Activated CD4-positive, alpha-beta T cell treated with anti-CD3 and anti-CD28 coated beads, Interleukin-10, Interleukin-2, amounts not matched to agents 100 ng/mL and 50 ng/mL, durations not matched to agents 16 hours and 8 hours (primary cell): ENCODE measurements at regions not wholly inside any gene's neighbourhood (a gene's known extent, or its start where the extent isn't known, plus 50 kb on each side); places are given as distances from the start of the nearest gene placed in this dataset.

Experiments
- DNase-seq: peaks from one replicate; pipeline ENCODE4 v3.0.0-alpha.2; 2020

GRCh38 chr21:16568244-16568643, 838.5 kb downstream of the USP25 start:
- DNase-seq: no peak

DNA sequence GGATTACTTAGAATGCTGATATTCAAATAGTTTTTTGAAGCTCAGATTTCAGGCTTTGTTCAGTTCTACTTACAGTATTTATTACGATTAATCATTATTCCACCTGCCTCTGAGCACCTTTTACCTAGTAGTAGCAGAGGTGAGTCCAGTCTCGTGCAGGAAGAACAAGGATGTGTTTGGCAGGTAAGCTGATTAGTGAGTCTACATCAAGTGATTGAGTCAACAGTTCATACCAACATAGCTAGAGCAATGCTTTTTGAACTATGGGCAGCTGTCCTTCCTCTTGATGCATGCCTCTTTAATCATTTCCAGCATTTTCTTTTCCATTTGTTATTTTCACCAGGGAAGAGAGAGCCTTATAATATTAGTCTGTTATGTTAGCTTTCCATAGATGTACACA, 838.9 kb downstream of the USP25 start:
- DNase-seq: no peak

- DNase-seq: no peak
Measured at GRCh38 chr21:16569679-16570078, 839.9 kb downstream of the USP25 start.

DNA sequence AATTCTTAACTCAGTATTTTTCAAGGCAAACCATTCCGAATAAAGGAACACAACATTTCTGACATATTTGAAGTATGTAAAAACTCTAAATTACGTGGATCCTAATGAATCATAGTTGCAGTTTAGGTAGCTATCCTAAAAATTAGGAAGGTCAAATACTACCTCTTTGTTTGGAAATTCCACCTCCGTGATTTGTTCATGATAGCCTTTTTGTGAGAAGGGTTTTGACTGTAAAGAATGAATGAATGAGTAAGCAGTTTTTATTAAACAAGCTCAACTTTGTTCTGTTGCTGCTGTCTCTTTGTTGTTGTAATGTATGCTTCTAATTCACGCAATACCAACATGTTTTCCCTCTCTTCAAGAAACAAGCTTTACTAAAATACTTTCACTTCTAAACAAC, 840.4 kb downstream of the USP25 start:
- no peak for DNase-seq

DNA sequence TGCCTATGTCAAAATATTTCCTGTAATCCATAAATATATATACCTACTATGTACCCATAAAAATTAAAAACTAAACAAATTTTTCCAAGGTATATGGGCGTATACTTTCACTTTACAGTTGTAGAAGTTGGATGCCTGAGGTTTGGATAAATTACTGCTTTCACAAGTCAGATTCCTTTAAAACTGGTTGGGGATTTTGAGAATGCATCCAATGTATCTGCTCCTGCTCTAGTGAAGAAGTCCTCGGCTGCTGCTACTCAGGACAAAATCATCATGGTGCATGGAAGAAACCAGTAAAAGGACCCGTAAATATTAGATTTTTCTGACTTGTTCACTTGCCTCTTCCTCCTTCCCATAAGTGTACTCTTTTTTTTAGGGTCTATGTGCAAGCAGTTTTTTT, 841.1 kb downstream of the USP25 start:
- no peak for DNase-seq

DNA sequence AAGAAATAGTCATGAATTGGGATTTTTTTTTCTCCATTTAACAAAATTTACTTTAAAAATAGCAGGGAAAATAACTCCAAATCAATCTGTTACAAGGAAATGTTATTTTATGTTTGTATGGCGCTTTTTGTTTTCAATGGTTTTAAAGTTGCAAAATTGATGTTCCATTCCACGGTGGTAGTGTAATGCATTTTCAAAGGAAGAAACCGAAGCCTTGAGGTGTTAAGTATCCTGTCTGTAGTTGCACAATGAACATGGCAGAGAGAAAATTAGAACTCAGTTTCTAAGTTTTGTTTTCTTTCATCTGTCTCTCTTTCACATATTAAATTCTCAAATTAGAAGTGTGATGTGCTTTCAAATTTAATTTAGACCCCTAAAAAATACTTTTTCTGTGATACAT, 841.8 kb downstream of the USP25 start:
- no peak for DNase-seq

DNA sequence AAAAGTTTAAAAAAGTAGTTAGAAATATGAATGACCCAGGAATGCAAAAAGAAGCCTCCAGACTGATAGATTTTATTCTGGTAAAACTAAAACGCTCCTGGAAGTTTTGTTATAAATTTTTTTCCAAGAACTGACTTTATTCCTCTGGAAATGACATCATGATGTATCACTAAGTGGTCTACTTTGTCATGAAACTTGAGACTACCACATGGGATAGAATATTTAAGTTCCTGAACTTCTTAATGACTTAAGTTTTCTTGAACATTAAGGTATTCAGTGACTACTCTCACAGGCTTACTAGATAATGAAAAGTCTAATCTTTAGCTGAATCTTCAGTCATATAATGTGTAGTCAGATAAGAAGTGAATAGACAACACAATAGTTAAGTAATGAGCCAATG, 842.2 kb downstream of the USP25 start:
- DNase-seq: no peak

GRCh38 chr21:16573578-16573977, 843.8 kb downstream of the USP25 start:
- DNase-seq: no peak

DNA sequence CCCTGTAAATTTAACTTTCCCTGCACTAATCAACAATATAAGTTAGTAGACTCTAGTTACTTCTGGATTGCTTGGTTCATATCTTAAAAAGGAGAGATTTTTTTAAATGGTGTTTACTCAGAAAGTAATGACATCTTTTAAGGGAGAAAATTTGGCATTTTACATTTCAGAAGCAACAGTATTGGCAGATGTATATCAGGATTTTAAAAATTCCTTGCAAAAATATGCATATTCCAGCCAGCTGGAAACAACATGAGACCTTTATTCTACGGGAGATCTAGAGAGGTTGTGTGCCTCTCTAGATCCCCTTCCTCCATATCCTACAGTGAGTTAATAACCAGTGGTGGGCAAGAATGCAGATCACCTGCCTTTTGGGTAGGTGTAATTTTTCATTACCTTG, 848.2 kb downstream of the USP25 start:
- DNase-seq: no peak

DNA sequence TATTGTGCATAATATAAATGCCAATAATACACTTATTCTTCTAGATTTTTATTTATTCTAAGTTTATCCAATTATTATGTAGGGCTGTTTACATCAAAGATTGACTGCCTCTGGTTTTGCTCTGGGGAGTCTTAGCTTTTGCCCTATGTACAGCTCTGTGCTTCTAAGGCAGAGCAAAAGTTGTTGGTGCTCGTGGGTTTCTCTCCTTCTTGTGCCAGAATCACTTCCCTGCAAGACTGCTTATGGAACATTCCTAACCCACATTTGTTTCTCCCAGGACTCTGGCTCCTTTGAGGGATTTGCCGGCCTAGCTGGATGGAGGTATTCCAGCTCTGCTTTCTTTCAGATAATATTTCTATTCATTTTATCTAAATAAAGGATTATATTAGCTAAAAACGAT, 849.1 kb downstream of the USP25 start:
- DNase-seq: no peak

DNA sequence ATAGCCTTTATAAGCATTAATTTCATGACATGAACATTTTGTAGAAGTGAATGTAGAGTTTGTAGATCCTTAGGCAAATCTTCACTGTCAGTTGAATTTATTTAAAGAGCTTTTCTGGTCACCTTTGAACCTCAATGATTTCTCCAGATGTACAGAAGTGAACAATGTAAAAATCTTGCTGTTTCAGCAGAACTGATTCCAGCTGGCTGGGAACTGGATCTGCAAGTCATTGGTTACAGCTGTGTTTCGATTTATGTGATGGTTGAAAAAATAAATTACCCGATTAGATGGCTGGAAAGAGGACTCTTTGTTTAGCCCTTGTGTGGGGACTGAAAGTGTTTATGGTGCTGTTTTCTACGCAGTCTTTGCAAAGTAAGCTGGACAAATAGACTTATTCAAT, 849.8 kb downstream of the USP25 start:
- DNase-seq: no peak

- DNase-seq: no peak
Measured at GRCh38 chr21:16580661-16581060, 850.9 kb downstream of the USP25 start.

DNA sequence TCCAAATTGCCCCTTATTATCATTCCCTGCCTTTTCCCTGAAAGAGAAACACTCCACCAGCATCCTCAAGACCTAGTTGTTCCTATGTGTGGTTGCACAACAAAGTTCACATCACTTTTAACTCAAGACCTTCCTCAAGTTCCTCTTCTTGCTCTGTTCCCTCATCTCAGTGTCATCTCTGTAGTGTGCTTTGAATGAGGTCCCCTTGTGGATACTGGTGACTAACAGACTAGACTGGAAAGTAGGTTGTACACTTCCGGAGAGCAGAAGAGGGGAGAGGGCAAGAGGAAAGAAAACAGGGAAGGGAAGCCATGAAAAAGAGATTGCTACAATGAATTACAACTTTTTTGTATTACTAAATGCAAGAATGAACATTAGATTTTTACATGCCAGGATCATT, 853.8 kb downstream of the USP25 start:
- DNase-seq: no peak

DNA sequence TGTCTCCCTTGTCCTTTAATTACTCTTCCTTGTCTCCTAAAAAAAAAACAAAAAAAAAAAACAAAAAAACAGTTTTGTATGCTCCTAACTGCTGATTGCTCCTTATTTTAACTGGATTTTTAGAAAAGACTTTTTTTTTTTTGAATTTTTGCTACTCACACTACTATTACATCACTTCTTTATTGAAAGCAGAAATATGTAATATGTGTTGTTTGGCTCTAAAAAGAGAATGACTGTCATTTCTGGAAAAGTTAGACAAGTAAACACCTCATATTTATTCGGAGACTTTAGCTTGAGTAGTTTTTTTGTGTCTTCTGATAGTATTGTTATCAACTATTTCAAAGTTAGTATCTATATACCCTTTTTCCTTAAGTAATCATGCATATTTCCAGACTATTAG, 855.0 kb downstream of the USP25 start:
- no peak for DNase-seq

- no peak for DNase-seq
Measured at GRCh38 chr21:16585896-16586295, 856.1 kb downstream of the USP25 start.

DNA sequence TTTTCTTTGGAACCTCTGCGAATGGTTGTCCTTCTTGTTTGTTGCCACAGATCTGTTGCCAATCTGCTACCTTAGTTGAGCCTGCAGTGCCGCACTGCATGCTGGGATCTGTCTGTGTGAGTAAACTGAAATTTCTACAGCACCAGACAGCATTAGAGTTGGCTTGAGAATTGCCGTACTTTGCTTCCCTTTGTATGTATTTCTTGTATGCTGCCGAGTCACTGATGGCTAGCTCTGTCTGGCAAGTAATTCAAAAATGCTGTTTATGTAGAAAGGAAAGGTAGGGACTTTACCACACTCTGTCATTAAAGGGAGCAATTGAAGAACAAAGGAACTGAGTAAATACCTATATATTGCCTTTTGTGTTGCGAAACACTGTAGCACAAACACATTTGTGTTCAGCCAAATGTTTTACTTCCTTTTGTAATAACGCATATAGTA, 857.4 kb downstream of the USP25 start:
- no peak for DNase-seq

- DNase-seq: no peak
Measured at GRCh38 chr21:16587681-16588375, 858.0 kb downstream of the USP25 start.

GRCh38 chr21:16588433-16588860, 858.7 kb downstream of the USP25 start:
- DNase-seq: no peak

GRCh38 chr21:16589006-16589898, 859.5 kb downstream of the USP25 start:
- no peak for DNase-seq

DNA sequence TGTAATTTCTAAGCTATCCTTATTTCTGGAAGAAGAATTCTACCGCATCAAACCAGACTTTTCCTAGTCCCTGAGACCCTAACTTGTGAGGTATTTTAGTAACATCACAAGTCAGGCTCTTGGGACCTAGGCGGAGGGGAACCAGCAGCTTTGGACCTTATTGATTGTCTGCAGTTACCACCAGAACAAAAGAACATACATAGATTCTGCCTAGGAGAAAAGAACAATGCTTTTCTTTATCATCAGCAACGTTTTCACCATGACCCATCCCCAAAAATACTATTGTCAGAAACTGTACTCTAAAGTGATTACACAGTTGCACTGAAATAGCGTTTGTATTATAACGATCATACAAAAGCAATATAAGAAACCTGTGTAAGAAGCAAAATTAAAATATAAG, 860.4 kb downstream of the USP25 start:
- DNase-seq: no peak

DNA sequence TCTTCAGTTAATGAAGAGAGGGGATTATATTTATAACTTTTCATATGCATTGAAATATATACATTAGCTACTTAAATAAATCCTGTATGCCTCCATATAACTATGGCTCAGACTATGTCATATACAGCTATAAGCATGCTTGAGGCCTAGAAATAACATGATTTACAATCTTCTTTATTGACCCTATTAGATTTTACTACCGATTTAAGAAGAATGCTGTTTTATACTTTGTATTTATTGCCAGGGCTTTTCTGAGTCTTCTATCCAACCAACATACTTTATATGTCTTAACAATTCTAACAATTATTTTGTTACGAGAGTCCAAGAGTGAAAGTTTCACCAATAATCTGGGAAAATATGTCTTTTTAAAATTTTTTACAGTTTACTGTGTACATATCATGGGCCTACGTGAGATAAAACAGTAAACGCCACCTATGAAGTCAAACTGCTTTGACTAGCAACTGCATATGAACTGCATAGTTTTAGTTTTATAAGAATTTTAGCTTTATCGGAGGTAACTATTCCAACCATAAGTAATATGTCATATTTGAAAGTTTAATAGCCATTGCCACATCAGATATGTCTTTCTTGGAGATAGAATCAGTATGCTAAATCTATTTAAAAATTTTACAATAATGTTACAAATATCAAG, 861.0 kb downstream of the USP25 start:
- DNase-seq: no peak

DNA sequence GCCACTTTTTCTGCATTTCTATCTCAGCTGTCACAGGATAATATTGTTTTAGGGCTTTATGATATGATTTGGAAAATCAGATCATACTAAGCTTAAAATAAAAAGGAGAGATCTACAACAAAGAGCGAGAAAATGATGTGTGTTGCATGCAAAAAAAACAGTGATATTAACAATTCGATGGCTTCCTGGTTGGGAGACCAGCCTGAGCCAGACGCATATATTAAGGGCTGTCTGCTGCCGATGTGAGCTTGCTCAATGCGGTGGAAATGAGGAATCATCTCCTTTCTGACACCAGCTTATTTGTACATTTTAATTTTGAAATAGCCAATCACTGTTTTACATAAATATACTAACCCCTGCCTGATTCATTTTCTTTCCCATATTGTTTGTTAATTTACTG, 862.6 kb downstream of the USP25 start:
- no peak for DNase-seq

- no peak for DNase-seq
Measured at GRCh38 chr21:16594191-16594590, 864.4 kb downstream of the USP25 start.

- DNase-seq: no peak
Measured at GRCh38 chr21:16596369-16596768, 866.6 kb downstream of the USP25 start.
